ENCODE measurements at regions not wholly inside any gene's neighbourhood (a gene's known extent, or its start where the extent isn't known, plus 50 kb on each side); places are given as distances from the start of the nearest gene placed in this dataset.

- no peak for TF ChIP-seq CTCF (IDR thresholded peaks at IDR 0.05; ENCODE audit: insufficient read depth, low read length, poor library complexity, severe bottlenecking)
- no peak for TF ChIP-seq EZH2phosphoT487 (conservative IDR thresholded peaks at IDR 0.05; ENCODE audit: low read length)
These were observed 680.3 kb upstream of the ZNF385D start for GRCh38 chr3:22431334-22431733.
